GM18502 (cell line): ENCODE measurements at regions not wholly inside any gene's neighbourhood (a gene's known extent, or its start where the extent isn't known, plus 50 kb on each side); places are given as distances from the start of the nearest gene placed in this dataset.

Experiments
- ATAC-seq: cut with Tn5 transposase; IDR thresholded peaks from one replicate; pipeline ENCODE4 v1.9.1; 2021; ENCODE audit warnings: mild to moderate bottlenecking; ENCODE audit not compliant: unreplicated experiment, poor library complexity

DNA sequence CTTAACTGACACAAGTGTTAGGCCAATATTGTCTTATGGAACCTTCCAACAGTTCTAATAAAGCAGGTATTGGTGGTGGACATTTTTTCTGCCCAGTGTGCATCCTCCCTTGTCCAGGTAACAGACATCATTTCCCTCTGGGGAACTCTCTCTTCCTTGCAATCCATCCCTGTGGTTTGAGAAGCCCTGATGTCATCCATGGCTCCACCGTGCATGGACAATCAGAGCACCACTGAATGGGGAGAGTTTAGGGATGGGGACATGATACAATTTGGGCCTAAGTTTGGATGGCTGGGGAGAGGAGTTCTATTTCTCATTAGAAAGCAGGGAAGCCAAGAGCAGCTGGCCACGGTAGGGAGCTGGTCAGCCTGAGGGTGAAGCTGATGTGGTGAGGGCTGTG, 60.2 kb upstream of the ZFP64 start:
- ATAC-seq = no peak

DNA sequence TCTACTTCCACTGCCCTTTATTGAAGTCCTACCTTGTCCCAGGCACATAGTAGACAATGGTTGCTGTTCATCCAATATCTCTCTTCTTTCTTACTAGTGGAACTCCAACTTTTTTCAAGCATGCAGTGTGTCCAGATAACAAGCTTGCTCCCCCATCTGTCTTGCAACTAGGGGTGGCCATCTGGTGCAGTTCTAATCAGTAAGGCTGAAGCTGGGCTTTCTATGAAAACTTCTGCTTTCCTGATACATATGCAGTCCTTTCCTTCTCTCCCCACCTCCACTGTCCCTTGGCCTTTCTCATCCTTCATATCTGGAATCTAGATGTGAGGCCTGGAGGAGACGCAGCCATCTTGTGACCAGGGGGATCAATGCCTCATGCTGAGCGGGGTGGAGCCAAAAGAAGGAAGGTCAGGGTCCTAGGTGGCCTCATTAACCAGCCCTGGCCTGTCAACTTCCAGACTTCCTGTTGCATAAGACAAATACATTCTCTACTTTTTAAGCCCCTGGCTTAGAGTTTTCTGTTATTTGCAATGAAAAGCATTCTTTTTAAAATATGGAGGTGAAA, 59.6 kb upstream of the ZFP64 start:
- no peak for ATAC-seq

DNA sequence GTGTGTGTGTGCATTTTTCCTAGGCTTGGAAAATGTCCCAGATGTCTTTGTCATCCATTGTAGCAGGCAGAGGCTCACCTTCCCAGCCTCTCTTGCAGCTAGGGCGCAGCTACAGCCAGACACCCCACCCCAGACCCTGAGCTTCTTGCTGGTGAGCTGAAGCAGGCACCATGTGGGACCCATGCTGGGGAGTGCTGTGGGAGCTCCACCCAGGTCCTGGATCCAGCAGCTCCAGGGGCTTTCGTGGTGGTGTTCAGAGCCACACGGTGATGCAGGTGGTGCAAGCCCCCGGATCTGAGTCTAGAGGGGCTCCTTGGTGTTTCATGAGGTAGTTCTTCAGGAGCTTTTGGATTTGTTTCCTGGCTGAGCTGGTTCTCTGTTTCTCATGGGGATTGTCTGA, 56.0 kb upstream of the ZFP64 start:
- no peak for ATAC-seq

DNA sequence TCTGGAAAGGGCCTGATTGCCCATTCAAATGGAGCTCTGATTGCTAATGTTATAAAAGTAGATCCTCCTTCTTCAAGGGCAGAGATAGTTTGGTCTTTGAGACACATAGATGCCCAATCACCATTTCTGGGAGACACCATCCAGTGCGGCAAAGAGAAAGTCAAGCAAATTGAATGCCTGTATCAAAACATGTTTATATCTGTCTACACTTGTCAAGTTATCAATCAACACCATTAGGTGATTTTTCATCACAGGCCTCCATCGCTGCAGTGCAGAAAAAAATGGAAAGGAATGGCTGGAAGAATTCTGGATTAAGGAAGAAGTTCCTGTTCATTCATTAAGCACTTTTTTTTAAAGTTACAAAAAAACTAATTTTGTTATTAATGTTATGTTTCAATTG, 54.8 kb upstream of the ZFP64 start:
- ATAC-seq = no peak

DNA sequence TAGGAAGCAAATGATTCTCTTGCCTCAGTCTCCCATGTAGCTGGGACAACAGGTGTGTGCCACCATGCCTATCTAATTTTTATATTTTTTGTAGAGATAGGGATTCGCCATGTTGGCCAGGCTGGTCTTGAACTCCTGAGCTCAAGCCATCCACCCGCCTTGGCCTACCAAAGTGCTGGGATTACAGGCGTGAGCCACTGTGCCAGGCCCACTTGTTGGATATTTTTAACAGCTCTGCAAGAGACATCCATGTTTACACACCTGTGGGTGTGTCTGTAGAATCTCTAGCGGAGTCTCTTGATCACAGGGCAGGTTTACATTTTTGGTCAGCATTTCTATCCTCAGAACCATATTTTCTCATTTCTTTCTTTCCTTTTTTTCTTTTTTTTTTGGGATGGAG, 53.1 kb upstream of the ZFP64 start:
- no peak for ATAC-seq

DNA sequence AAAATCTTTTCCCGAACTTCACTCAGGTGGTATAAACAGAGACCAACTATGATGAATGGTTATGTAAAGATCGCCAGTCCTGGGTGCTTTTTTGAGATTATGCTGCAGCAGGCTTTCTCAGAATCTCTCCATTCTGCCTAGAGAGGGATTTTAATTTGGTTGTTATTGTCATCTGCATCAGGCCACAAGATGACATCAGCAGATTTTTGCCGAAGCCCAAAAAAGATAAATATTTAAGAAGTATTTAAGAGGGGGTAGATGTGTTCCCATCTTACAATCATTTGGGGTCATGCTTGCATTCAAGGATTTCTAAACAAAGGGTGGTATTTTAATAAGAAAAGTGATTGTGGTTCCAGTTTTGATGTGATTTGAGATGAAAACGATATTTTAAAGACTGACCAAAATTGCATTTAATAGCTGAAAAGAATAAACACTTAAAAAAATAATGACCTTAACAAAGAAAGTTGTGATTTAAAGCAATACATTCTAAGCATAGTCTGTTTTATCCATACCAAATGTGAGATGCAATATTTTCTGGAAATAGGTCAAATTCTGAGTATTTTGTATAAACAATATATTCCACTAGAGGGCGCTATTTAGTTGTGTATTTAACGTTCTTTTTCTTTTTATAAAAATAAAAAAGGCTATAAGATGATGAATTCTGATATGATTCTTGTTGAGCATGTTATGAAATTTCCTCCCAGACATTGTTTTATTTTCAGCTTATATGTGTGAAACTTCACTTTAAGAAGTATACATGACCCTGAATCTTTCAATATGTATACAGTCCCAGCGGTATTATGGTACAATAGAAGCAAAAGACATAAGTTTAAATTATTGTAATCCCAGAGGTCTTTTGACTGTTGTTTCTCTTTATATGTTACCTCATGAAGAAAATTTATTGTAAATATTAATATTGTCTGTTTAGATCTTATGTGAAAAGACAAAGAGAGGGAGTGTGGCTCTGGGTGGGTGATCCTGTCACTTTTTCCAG, 51.0 kb upstream of the ZFP64 start:
- no peak for ATAC-seq
